GM18502 (cell line): ENCODE measurements at regions not wholly inside any gene's neighbourhood (a gene's known extent, or its start where the extent isn't known, plus 50 kb on each side); places are given as distances from the start of the nearest gene placed in this dataset.
"Not testable (repeated sequence)": the region's sequence is repeated elsewhere in the genome, so short reads cannot be mapped to it uniquely, and the experiment has no call there.

Source experiments
- ATAC-seq: cut with Tn5 transposase; IDR thresholded peaks from one replicate; pipeline ENCODE4 v1.9.1; 2021; ENCODE audit warnings: mild to moderate bottlenecking; ENCODE audit not compliant: unreplicated experiment, poor library complexity

DNA sequence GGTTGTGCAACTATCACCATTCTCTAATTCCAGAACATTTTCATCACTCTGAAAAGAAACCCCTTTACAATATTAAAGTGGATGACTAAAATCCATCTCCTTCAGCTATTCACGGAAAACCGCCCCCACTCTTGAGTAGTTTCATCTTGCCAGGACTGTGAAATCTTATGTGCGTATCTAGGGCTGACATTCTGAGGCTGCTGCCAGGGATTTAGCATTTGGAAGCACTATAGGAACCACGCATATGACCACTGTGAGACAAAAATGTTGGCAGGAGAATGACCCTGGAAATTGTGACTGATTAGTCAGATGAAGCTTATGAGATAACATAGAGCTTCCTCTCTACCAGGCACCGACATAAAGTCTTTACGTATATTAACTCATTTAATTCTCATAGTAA, 305.2 kb upstream of the PDE3A start:
- no peak for ATAC-seq

DNA sequence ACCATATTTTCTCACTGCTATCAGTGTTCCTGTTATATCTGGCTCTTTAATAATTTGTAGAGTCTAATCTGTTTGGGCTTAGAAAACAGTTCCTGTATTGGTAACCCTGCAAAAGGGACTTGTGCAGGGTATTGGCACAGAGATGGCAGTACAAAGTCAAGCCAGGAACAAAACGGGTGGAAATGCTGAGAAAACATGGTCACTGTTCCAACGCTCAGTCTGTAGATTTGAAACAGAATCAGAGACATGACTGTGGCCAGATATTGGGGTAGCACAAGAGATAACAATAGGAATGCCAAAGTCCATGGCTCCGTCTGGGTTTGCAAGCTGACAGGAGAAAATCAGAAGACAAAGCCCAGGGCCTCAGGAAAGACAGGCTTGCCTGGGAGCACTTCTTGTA, 290.7 kb upstream of the PDE3A start:
- ATAC-seq: no peak

DNA sequence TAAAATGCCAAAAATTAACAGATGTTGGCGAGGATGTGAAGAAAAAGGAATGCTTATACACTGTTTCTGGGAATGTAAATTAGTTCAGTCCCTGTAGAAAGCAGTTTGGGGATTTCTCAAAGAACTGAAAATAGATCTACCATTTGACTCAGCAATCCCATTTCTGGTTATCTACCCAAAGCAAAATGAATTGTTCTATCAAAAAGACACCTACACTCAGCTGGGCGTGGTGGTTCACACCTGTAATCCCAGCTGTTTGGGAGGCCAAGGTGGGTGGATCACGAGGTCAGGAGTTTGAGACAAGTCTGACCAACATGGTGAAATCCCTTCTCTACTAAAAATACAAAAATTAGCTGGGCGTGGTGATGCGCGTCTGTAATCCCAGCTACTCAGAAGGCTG, 279.3 kb upstream of the PDE3A start:
- no peak for ATAC-seq

DNA sequence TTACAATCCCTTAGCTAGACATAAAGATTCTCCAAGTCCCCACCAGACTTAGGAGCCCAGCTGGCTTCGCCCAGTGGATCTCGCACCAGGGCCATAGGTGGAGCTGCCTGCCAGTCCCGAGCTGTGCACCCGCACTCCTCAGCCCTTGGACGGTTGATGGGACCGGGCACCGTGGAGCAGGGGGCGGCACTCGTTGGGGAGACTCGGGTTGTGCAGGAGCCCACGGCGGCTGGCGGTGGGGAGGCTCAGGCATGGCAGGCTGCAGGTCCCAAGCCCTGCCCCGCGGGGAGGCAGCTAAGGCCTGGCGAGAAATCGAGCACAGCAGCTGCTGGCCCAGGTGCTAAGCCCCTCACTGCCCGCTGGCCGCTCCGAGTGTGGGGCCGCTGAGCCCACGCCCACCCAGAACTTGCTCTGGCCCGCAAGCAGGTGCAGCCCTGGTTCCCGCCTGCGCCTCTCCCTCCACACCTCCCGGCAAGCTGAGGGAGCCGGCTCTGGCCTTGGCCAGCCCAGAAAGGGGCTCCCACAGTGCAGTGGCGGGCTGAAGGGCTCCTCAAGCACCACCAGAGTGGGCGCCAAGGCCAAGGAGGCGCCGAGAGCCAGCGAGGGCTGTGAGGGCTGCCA, 275.0 kb upstream of the PDE3A start:
- not testable (repeated sequence) for ATAC-seq

DNA sequence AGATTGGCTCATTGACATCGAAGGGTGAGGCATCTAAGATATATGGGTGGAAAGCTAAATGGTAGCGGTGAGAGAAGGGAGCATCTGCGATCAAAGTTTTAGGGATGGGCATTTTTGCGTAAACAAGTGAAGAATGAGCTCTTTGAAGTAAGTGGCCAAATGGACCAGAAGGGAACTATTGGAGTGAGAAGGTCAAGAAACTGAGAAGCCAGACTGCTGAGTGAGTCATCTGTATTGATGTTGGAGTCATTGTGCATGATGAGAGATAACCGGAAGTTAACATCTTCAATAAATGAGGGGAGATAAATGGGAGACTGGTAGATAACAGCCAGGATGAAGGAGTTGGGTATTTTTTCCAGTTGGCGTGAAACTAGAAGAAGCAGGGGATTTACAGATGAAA, 271.9 kb upstream of the PDE3A start:
- ATAC-seq: no peak

DNA sequence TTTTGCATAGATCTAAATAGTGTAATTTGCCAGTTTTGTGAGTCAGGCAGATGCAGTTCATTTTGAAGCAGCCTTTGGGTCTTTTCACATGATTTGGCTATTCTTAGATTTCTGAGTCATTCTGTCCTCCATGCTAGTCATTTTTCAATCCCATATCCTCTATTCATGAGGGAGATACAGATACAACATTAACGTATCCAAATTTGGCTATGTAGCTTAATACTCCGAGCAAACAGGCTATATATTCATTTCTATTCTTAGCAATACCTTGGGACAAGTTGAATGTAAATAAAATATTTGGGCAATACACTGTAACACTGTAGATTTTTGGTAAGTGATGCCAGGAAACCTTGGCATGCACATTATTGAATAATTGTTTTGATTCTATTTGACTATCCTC, 270.7 kb upstream of the PDE3A start:
- no peak for ATAC-seq

DNA sequence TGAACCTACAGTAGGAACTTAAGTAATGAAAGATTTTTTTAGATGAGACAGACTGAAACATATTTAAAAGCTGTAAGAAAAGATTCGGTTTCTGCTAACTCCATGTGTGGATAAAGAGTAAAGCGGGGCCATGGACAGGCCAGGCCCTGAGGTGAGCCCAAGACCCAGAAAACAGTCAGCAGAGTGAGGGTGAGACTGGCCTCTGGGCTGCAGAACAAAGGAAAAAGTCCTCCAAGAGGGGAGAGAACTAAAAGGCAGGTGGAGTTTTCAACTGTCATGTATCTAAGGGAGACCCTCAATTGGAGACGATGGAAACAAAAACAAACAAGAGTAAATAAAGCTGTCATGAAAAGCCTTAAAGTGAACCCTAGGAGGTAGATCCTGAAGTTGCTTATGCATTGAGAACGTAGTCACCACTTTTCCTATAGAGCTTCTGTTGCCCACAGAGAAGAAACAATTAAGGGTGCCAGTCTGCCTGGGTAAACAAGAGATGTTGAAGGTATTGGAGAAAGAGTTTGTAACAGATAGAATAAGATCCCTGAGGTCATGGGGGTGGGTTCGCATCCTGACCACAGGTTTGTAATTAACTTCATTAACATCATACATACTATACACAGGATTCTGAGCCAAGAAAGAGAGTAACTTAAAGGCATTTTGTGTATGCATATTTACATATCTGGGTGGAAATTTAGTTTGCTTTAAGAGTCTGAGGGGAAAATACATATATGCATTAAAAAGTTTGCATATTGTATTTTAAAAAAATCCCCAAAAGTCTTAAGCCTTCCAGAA, 268.7 kb upstream of the PDE3A start:
- no peak for ATAC-seq

DNA sequence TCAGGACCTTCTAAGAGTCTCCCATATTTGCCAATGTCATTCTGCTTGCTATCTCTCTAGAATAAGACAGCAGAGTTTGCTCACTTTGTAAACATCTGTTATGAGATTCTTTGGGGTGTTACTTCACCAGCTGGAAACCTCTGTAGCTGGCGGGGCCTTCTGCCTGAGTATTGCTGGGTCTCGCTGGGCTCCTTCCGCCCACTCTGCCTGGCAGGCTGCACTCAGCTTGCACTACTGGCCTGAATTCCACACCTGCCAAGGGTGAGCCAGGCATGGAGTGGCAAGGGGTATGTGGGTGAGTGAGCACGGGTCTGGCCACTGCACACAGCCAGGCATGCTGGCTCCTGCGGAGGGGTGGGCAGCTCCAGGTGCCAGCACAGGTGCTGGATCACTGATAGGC, 267.3 kb upstream of the PDE3A start:
- ATAC-seq: no peak

DNA sequence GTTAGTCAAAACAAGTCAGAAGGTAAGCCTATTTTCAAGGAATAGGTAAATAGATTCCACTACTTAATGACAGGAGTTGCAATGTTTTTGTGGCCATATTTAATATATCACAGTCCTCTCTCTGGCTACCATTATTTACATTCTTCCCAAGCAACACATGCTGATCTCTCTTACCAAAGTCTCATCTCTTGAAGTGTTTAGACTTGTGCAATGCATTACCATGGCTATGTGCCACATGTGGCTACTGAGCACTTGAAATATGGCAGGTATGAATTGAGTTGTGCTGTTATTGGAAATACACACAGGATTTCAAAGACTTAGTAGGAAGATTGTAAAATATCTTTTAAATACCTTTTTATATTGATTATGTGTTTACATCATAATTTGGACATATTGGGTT, 262.4 kb upstream of the PDE3A start:
- ATAC-seq: no peak

DNA sequence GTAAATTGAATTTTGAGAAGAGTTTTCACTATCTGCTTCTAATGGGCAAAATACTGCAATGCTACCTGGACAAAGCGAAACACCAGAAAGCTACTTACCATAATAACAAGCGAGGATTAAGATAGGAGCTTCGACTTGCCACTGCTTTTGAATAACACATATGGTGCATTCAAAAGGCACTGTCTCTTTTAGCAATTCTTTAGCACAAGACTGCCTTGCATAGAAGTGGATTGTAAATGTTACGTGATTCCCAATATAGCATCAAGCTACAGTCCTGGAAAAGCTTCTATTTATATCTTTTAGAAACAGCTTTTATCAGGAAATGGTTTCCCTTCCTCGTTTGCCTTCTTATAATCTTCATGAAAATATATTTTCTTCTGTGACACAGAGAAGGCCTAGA, 258.7 kb upstream of the PDE3A start:
- no peak for ATAC-seq

DNA sequence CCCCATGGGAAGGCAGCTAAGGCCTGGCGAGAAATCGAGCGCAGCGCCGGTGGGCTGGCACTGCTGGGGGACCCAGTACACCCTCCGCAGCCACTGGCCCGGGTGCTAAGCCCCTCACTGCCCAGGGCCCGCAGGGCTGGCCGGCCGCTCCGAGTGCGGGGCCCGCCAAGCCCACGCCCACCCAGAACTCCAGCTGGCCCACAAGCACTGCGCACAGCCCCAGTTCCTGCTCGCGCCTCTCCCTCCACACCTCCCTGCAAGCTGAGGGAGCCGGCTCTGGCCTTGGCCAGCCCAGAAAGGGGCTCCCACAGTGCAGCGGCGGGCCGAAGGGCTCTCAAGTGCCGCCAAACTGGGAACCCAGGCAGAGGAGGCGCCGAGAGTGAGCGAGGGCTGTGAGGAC, 253.0 kb upstream of the PDE3A start:
- not testable (repeated sequence) for ATAC-seq

DNA sequence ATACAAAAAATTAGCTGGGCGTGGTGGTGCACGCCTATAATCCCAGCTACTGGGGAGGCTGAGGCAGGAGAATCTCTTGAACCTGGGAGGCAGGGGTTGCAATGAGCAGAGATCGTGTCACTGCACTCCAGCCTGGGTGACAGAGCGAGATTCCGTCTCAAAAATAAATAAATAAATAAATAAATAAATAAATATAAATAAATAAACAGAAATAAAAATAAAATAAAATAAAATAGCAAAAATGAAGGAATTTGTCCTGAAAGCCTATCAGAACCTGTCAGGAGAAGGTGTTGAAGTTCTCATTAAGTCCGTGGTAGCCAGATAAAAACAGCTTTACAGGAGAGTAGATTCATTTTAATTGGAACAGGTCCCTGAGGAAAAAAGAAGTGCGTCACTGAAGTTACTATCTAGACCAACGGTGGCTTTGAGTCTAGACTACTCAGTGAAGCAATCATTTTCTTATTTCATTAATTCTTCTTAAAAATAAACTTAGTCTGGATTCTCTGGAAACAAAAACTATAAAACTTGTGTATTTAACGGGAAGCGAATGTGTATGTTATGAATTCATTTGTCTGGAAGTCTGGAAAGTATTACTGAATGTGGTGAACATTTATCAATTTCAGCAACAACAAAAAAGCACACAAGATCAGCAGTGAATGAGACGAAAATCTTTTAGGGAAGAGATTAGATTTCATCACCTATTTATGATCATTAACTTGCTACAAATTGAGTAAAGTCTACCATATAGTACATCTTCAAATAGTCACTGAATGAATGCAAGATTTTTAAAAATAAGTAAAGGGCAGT, 248.5 kb upstream of the PDE3A start:
- no peak for ATAC-seq

DNA sequence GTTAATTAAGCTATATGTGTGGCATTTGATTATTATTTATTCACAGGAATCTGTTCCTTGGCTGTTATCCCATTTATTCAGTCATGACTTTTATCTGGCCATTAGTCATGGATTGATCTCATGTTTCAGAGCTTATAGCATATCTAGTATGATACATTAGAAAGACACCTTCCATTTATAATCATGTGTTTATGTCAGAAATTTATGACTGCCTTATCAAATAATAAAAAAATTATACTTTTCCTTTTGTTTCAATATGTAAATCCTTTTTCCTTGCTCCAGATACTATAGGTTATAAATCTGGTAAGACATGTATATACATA, 248.0 kb upstream of the PDE3A start:
- ATAC-seq: no peak

DNA sequence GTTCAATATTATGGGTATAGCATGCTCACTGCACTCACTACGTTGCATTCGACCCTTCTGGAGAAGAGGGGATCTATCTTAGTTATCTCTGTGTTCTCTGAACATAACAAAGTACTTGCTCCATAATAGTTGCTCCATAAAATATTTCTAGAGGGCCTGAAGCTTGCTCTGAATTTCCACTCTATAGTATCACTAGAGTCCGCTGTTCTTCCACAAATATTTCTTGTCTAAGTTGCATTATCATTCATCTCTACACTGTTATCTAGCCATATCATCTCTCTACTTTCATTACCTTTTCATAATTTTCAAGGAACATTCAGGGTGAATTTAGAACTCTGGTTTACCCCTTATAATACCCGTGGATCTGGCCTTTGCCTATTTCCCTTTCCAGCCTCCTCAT, 246.1 kb upstream of the PDE3A start:
- ATAC-seq: no peak

DNA sequence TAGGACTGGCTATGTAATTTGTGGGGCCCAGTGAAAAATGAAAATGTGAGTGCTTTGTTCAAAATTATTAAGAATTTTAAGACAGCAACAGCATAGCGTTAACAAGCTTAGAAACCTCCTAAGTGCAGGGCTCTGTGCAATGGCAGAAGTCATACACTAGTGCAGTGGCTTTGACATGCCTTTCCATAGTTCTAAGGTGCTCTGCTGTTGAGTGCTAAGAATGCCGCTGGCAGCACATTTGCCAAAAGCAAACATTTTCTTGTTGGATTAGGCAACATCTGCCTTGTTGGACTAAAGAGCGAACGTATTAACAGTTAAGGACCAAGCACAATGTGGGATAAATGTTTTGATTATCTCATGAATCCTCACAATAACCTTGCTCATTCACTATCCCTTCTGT, 244.9 kb upstream of the PDE3A start:
- no peak for ATAC-seq

DNA sequence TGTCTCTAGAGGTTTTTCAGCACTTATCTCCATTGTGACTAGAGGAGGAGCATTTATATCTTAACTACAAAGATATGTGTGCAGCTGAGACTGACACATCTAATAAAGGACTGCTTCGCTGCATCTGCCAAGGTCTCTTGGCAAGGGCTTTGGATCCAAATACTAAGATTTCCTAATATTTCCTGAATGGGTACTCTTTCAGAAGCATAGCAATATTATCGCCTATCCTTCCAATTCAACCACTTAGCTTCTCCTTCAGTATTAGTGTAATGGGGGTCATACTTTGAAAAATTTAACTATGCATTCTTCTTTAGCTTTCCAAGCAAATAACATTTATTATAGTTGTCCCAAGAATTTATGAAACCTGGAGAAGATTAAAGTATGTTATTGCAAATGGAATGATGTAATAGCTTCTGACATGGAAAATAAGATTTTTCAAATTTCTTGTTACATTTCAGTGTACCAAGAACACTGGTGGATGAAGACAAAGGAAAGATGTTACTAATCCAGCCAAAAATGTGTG, 243.0 kb upstream of the PDE3A start:
- no peak for ATAC-seq

DNA sequence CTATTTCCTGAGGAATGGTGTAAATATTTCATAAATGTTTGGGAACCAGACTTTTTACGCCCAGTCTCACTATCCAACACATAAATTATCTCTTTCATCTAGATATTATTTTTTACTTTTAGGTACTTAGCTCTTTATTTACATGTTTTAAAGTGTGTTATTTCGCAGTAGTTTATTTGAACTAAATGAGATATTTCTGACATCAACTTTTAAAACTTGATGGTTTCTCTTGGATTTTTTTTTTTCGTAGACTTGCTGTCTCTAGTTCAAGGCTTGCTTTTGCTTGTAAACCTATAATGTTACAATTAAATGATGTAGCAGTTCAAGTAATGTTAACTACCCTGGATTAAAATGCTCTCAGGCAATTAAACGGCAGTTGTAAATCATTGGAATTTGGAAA, 241.7 kb upstream of the PDE3A start:
- ATAC-seq: no peak

DNA sequence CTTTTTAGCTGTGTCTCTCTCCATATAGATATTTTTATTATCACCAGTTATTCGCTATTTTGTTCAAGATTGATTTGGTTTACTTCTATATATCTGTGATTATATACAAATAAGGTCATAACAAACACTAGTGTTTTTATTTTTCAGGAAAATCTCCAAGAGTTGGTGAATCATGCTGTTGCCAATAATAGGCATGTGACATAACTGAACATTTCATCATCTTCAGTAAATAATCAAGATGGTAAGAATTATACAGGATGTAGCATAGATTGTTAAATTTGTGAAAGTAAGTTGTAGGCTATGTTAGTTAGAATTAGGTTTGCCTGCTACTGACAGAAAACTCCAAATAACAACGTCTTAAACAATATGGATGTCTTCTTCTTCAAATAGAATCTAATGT, 240.9 kb upstream of the PDE3A start:
- ATAC-seq: no peak

DNA sequence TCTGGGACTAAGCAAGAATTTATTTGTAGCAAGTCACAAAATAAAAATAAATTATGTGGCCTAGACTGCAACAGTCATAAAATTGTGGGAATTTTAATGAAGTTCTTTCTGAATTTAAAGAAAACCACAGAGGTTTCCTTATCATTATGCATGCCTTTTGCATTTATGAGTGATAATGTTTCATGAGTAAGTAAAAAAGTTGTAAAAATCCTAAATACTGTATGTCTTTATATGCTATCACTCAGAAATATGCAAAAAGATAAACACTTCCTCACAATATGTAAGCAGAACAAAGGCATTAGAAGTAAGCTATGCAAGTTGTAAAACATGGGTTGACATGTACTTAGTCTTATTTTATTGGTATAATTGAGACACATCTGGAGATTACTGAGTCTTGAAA, 239.4 kb upstream of the PDE3A start:
- ATAC-seq: no peak

DNA sequence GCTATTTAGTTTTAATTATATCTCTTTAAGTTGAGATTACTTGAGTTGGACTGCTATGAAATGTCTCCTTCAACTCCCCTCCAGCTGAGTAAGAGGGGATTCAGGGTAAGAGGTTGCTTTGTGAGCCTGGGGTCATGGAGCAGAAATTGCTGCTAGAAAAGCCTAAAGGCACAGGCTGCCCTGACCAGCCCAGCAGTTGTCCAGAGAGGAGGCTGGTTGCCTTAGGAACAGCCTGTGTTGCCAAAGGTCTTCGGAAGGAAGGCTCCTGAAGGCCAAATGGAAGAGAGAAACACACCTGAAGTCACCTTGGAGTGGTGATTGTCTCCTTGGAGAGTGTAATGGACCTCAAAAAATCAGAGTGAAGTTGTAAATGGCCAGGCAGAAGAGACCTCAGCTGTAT, 235.5 kb upstream of the PDE3A start:
- ATAC-seq: no peak

DNA sequence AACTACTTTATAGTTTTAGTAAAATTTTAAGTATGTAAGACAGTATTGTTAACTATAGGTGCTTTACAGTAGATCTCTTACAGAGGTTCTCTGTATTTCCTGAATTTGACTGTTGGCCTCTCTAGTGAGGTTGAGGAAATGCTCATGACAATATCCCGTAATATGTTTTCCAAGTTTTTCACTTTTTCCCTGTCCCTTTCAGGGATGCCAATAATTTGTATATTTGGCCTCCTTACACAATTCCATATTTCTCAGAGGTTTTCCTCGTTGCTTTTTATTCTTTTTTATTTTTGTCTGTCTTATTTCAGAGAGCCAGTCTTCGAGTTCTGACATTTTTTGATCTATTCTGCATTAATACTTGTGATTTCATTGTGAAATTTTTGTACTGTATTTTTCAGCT, 233.7 kb upstream of the PDE3A start:
- no peak for ATAC-seq
